ENCODE measurements at regions not wholly inside any gene's neighbourhood (a gene's known extent, or its start where the extent isn't known, plus 50 kb on each side); places are given as distances from the start of the nearest gene placed in this dataset.
"Not testable (repeated sequence)": the region's sequence is repeated elsewhere in the genome, so short reads cannot be mapped to it uniquely, and the experiment has no call there.

- CTCF ChIA-PET; H3K4me3 ChIP-seq (ENCODE audit: low read depth, low read length); H3K27me3 ChIP-seq (replicated peaks; ENCODE audit: control insufficient read depth, insufficient read depth, low read length); H3K36me3 ChIP-seq (ENCODE audit: control insufficient read depth, insufficient read depth, low read length); DNase-seq; H3K4me1 ChIP-seq; H3K36me3 Mint-ChIP-seq (ENCODE audit: insufficient read depth, unreplicated experiment); POLR2A ChIA-PET; H3K27ac Mint-ChIP-seq (ENCODE audit: unreplicated experiment); intact Hi-C loops (cut with micrococcal nuclease; ENCODE audit: unreplicated experiment); H3K4me3 Mint-ChIP-seq (ENCODE audit: unreplicated experiment); H3K9me3 ChIP-seq; H3K9me3 Mint-ChIP-seq (ENCODE audit: unreplicated experiment); H3K4me1 Mint-ChIP-seq (ENCODE audit: low read depth, unreplicated experiment); BruUV-seq (replicated peaks); H3K27me3 Mint-ChIP-seq (ENCODE audit: insufficient read depth, unreplicated experiment): not testable (repeated sequence)
Measured at GRCh38 chr7:150113301-150113700, 209.9 kb upstream of the LRRC61 start.

GRCh38 chr7:150114591-150114990 lies 208.6 kb upstream of the LRRC61 start:
- intact Hi-C loops (cut with micrococcal nuclease; ENCODE audit: unreplicated experiment); H3K4me3 Mint-ChIP-seq (ENCODE audit: unreplicated experiment); H3K27me3 Mint-ChIP-seq (ENCODE audit: insufficient read depth, unreplicated experiment): not testable (repeated sequence)

GRCh38 chr7:150119966-150120365 lies 203.2 kb upstream of the LRRC61 start:
- H3K9me3 ChIP-seq; H3K36me3 ChIP-seq (ENCODE audit: control insufficient read depth, insufficient read depth, low read length); BruUV-seq (replicated peaks); intact Hi-C loops (cut with micrococcal nuclease; ENCODE audit: unreplicated experiment); H3K4me3 Mint-ChIP-seq (ENCODE audit: unreplicated experiment); H3K9me3 Mint-ChIP-seq (ENCODE audit: unreplicated experiment); CTCF ChIA-PET; DNase-seq; H3K36me3 Mint-ChIP-seq (ENCODE audit: insufficient read depth, unreplicated experiment); POLR2A ChIA-PET; H3K4me3 ChIP-seq (ENCODE audit: low read depth, low read length); H3K4me1 ChIP-seq; H3K27ac Mint-ChIP-seq (ENCODE audit: unreplicated experiment); H3K27me3 ChIP-seq (replicated peaks; ENCODE audit: control insufficient read depth, insufficient read depth, low read length); H3K4me1 Mint-ChIP-seq (ENCODE audit: low read depth, unreplicated experiment): not testable (repeated sequence)
- H3K27me3 Mint-ChIP-seq (ENCODE audit: insufficient read depth, unreplicated experiment) = peaks cover 13% of the 10 kb centered on the region

More at GRCh38 chr7:150114591-150114990, 208.6 kb upstream of the LRRC61 start:
- H3K27me3 ChIP-seq (replicated peaks; ENCODE audit: control insufficient read depth, insufficient read depth, low read length); H3K4me1 ChIP-seq; H3K4me3 ChIP-seq (ENCODE audit: low read depth, low read length); H3K9me3 ChIP-seq; H3K4me1 Mint-ChIP-seq (ENCODE audit: low read depth, unreplicated experiment); H3K27ac Mint-ChIP-seq (ENCODE audit: unreplicated experiment); H3K36me3 ChIP-seq (ENCODE audit: control insufficient read depth, insufficient read depth, low read length); H3K9me3 Mint-ChIP-seq (ENCODE audit: unreplicated experiment); POLR2A ChIA-PET; DNase-seq; CTCF ChIA-PET; BruUV-seq (replicated peaks); H3K36me3 Mint-ChIP-seq (ENCODE audit: insufficient read depth, unreplicated experiment): not testable (repeated sequence)

GRCh38 chr7:150125831-150126230 lies 197.3 kb upstream of the LRRC61 start:
- CTCF ChIA-PET; H3K9me3 Mint-ChIP-seq (ENCODE audit: unreplicated experiment); POLR2A ChIA-PET; H3K27me3 Mint-ChIP-seq (ENCODE audit: insufficient read depth, unreplicated experiment); H3K27ac Mint-ChIP-seq (ENCODE audit: unreplicated experiment); H3K36me3 ChIP-seq (ENCODE audit: control insufficient read depth, insufficient read depth, low read length); DNase-seq; H3K4me3 Mint-ChIP-seq (ENCODE audit: unreplicated experiment); BruUV-seq (replicated peaks); H3K4me3 ChIP-seq (ENCODE audit: low read depth, low read length); H3K4me1 Mint-ChIP-seq (ENCODE audit: low read depth, unreplicated experiment); H3K4me1 ChIP-seq; H3K27me3 ChIP-seq (replicated peaks; ENCODE audit: control insufficient read depth, insufficient read depth, low read length); H3K36me3 Mint-ChIP-seq (ENCODE audit: insufficient read depth, unreplicated experiment); intact Hi-C loops (cut with micrococcal nuclease; ENCODE audit: unreplicated experiment); H3K9me3 ChIP-seq: not testable (repeated sequence)

- POLR2A ChIA-PET; H3K27me3 ChIP-seq (replicated peaks; ENCODE audit: control insufficient read depth, insufficient read depth, low read length); CTCF ChIA-PET; intact Hi-C loops (cut with micrococcal nuclease; ENCODE audit: unreplicated experiment); H3K36me3 ChIP-seq (ENCODE audit: control insufficient read depth, insufficient read depth, low read length); H3K36me3 Mint-ChIP-seq (ENCODE audit: insufficient read depth, unreplicated experiment); DNase-seq; H3K9me3 ChIP-seq; H3K4me3 Mint-ChIP-seq (ENCODE audit: unreplicated experiment); H3K4me1 ChIP-seq; H3K4me3 ChIP-seq (ENCODE audit: low read depth, low read length); H3K4me1 Mint-ChIP-seq (ENCODE audit: low read depth, unreplicated experiment); H3K9me3 Mint-ChIP-seq (ENCODE audit: unreplicated experiment); H3K27ac Mint-ChIP-seq (ENCODE audit: unreplicated experiment); BruUV-seq (replicated peaks): not testable (repeated sequence)
- peaks cover 18% of the 10 kb centered on the region for H3K27me3 Mint-ChIP-seq (ENCODE audit: insufficient read depth, unreplicated experiment)
Measured at GRCh38 chr7:150134451-150134850, 188.7 kb upstream of the LRRC61 start.

- H3K36me3 ChIP-seq (ENCODE audit: control insufficient read depth, insufficient read depth, low read length); H3K4me1 Mint-ChIP-seq (ENCODE audit: low read depth, unreplicated experiment); H3K27me3 ChIP-seq (replicated peaks; ENCODE audit: control insufficient read depth, insufficient read depth, low read length); H3K9me3 ChIP-seq; POLR2A ChIA-PET; H3K4me1 ChIP-seq; BruUV-seq (replicated peaks); H3K4me3 Mint-ChIP-seq (ENCODE audit: unreplicated experiment); CTCF ChIA-PET; DNase-seq; H3K27ac Mint-ChIP-seq (ENCODE audit: unreplicated experiment); H3K36me3 Mint-ChIP-seq (ENCODE audit: insufficient read depth, unreplicated experiment); H3K4me3 ChIP-seq (ENCODE audit: low read depth, low read length); intact Hi-C loops (cut with micrococcal nuclease; ENCODE audit: unreplicated experiment); H3K9me3 Mint-ChIP-seq (ENCODE audit: unreplicated experiment): not testable (repeated sequence)
- H3K27me3 Mint-ChIP-seq (ENCODE audit: insufficient read depth, unreplicated experiment) = peaks cover 17% of the 10 kb centered on the region
Measured at GRCh38 chr7:150135620-150136190, 187.4 kb upstream of the LRRC61 start.

- H3K9me3 Mint-ChIP-seq (ENCODE audit: unreplicated experiment); H3K4me1 Mint-ChIP-seq (ENCODE audit: low read depth, unreplicated experiment); H3K36me3 Mint-ChIP-seq (ENCODE audit: insufficient read depth, unreplicated experiment); H3K4me3 ChIP-seq (ENCODE audit: low read depth, low read length); DNase-seq; CTCF ChIA-PET; intact Hi-C loops (cut with micrococcal nuclease; ENCODE audit: unreplicated experiment); H3K36me3 ChIP-seq (ENCODE audit: control insufficient read depth, insufficient read depth, low read length); POLR2A ChIA-PET; BruUV-seq (replicated peaks); H3K27me3 ChIP-seq (replicated peaks; ENCODE audit: control insufficient read depth, insufficient read depth, low read length); H3K9me3 ChIP-seq; H3K27ac Mint-ChIP-seq (ENCODE audit: unreplicated experiment); H3K4me3 Mint-ChIP-seq (ENCODE audit: unreplicated experiment); H3K4me1 ChIP-seq: not testable (repeated sequence)
- peaks cover 10% of the 10 kb centered on the region for H3K27me3 Mint-ChIP-seq (ENCODE audit: insufficient read depth, unreplicated experiment)
Measured at GRCh38 chr7:150139840-150140239, 183.3 kb upstream of the LRRC61 start.

All from Caco-2 (cell line).